Vagina (tissue), 2 donors: ENCODE measurements at regions not wholly inside any gene's neighbourhood (a gene's known extent, or its start where the extent isn't known, plus 50 kb on each side); places are given as distances from the start of the nearest gene placed in this dataset.

Experiments
- DNase-seq, 2 donors: peaks; one replicate each; pipeline ENCODE4 v3.0.0-alpha.2; 2017; ENCODE audit errors: extremely low spot score in 2 of 2
- H3K27ac ChIP-seq: fragments of 200-600 bp; sonication (generic); one replicate; pipeline ENCODE4 v1.5.1; 2019
- H3K27me3 ChIP-seq: fragments of 200-600 bp; sonication (generic); one replicate; pipeline ENCODE4 v1.5.1; 2019
- H3K36me3 ChIP-seq, 2 donors: fragments of 200-600 bp; sonication (generic); one replicate each; pipeline ENCODE4 v1.5.1; 2017 to 2019
- H3K4me1 ChIP-seq: fragments of 200-600 bp; sonication (generic); one replicate; pipeline ENCODE4 v1.5.1; 2019
- H3K4me3 ChIP-seq, 2 donors: fragments of 200-600 bp; sonication (generic); 1 replicate in 1 of 2; 2 replicates in 1 of 2; pipeline ENCODE4 v1.5.1; 2016 to 2019
- H3K9me3 ChIP-seq: fragments of 200-600 bp; sonication (generic); one replicate; pipeline ENCODE4 v1.5.1; 2019
- CTCF ChIP-seq, 3 experiments: fragments of 450-650 bp in 2 of 3; fragments of 200-600 bp in 1 of 3; sonication (generic) in 1 of 3; IDR thresholded peaks; one replicate each; pipeline ENCODE4 v1.5.1; 2017 to 2019; ENCODE audit warnings: antibody characterized with exemption in 3 of 3, mild to moderate bottlenecking in 2 of 3, moderate library complexity in 2 of 3
- POLR2A ChIP-seq, 2 donors: fragments of 450-650 bp; IDR thresholded peaks; one replicate each; pipeline ENCODE4 v1.6.1; 2017; ENCODE audit warnings: antibody characterized with exemption in 2 of 2, mild to moderate bottlenecking in 2 of 2, moderate library complexity in 2 of 2
- POLR2AphosphoS5 ChIP-seq, 2 donors: sonication (generic); formaldehyde crosslinking; IDR thresholded peaks; one replicate each; pipeline ENCODE4 v1.9.0; 2017; ENCODE audit warnings: antibody characterized with exemption in 2 of 2, mild to moderate bottlenecking in 2 of 2, low read depth in 1 of 2; ENCODE audit not compliant: insufficient read depth in 1 of 2
- intact Hi-C: fragments of 100-400 bp; cut with DNase I; formaldehyde crosslinking; loops from one replicate; pipeline ENCODE4 v1.15.1; 2023

- no peak for DNase-seq
- intact Hi-C loops, result no loop called here
- no peaks in the 10 kb centered on the region for H3K9me3 ChIP-seq
- no peak for TF ChIP-seq POLR2A (IDR thresholded peaks at IDR 0.05)
- no peak for TF ChIP-seq POLR2AphosphoS5 (IDR thresholded peaks at IDR 0.05; ENCODE audit: insufficient read depth in 1 of 2, low read depth in 1 of 2)
- no peak for TF ChIP-seq CTCF (IDR thresholded peaks at IDR 0.05)
- H3K27ac ChIP-seq, result no peak overlapping the region
- peaks cover 0 to 2% of the 10 kb centered on the region in 2 donors for H3K36me3 ChIP-seq
- no peaks in the 10 kb centered on the region for H3K4me1 ChIP-seq
- no peaks in the 10 kb centered on the region for H3K27me3 ChIP-seq
- no peak overlapping the region for H3K4me3 ChIP-seq
Measured at GRCh38 chr14:35196571-35196970, 74.2 kb downstream of the PRORP start.

- no peaks in the 10 kb centered on the region for H3K4me1 ChIP-seq
- H3K9me3 ChIP-seq, result no peaks in the 10 kb centered on the region
- no peak for TF ChIP-seq POLR2AphosphoS5 (IDR thresholded peaks at IDR 0.05; ENCODE audit: insufficient read depth in 1 of 2, low read depth in 1 of 2)
- no peaks in the 10 kb centered on the region for H3K27me3 ChIP-seq
- no peak for DNase-seq
- H3K27ac ChIP-seq, result no peak overlapping the region
- intact Hi-C loops, result no loop called here
- no peak overlapping the region for H3K4me3 ChIP-seq
- H3K36me3 ChIP-seq, result no peaks in the 10 kb centered on the region
Measured at GRCh38 chr14:35197015-35197414, 74.7 kb downstream of the PRORP start.

GRCh38 chr14:35201066-35201465 is 78.7 kb downstream of the PRORP start:
- no peaks in the 10 kb centered on the region for H3K36me3 ChIP-seq
- intact Hi-C loops, result no loop called here

GRCh38 chr14:35202195-35202594 is 79.8 kb downstream of the PRORP start:
- intact Hi-C loops, result no loop called here
- H3K27ac ChIP-seq, result no peak overlapping the region
- no peaks in the 10 kb centered on the region for H3K4me1 ChIP-seq
- H3K9me3 ChIP-seq, result no peaks in the 10 kb centered on the region
- no peak for DNase-seq
- no peaks in the 10 kb centered on the region for H3K27me3 ChIP-seq
- no peak for TF ChIP-seq CTCF (IDR thresholded peaks at IDR 0.05)
- no peak for TF ChIP-seq POLR2AphosphoS5 (IDR thresholded peaks at IDR 0.05; ENCODE audit: insufficient read depth in 1 of 2, low read depth in 1 of 2)
- TF ChIP-seq POLR2A (IDR thresholded peaks at IDR 0.05), result no peak
- no peaks in the 10 kb centered on the region for H3K36me3 ChIP-seq
- no peak overlapping the region for H3K4me3 ChIP-seq

More at GRCh38 chr14:35201066-35201465, 78.7 kb downstream of the PRORP start:
- no peaks in the 10 kb centered on the region for H3K4me1 ChIP-seq
- TF ChIP-seq POLR2AphosphoS5 (IDR thresholded peaks at IDR 0.05; ENCODE audit: insufficient read depth in 1 of 2, low read depth in 1 of 2), result no peak
- TF ChIP-seq CTCF (IDR thresholded peaks at IDR 0.05), result no peak
- DNase-seq, result no peak
- H3K27ac ChIP-seq, result no peak overlapping the region
- no peaks in the 10 kb centered on the region for H3K9me3 ChIP-seq
- no peak overlapping the region for H3K4me3 ChIP-seq
- H3K27me3 ChIP-seq, result no peaks in the 10 kb centered on the region

- Histone ChIP-seq H3K36me3 (no peaks in the 10 kb centered on the region), H3K4me3 (no peak overlapping the region), H3K27ac (no peak overlapping the region), H3K27me3 (no peaks in the 10 kb centered on the region), H3K9me3 (no peaks in the 10 kb centered on the region), H3K4me1 (no peaks in the 10 kb centered on the region)
- TF ChIP-seq POLR2A (IDR thresholded peaks at IDR 0.05) (no peak), CTCF (IDR thresholded peaks at IDR 0.05) (no peak), POLR2AphosphoS5 (IDR thresholded peaks at IDR 0.05; ENCODE audit: insufficient read depth in 1 of 2, low read depth in 1 of 2) (no peak)
- DNase-seq, result no peak
- intact Hi-C loops, result no loop called here
Measured at GRCh38 chr14:35205737-35206136, 83.4 kb downstream of the PRORP start.

- no peaks in the 10 kb centered on the region for H3K27me3 ChIP-seq
- intact Hi-C loops, result no loop called here
- H3K36me3 ChIP-seq, result peaks cover 0 to 4% of the 10 kb centered on the region in 2 donors
- H3K4me1 ChIP-seq, result peaks cover 16% of the 10 kb centered on the region
- TF ChIP-seq POLR2A (IDR thresholded peaks at IDR 0.05) (no peak), CTCF (IDR thresholded peaks at IDR 0.05) (no peak), POLR2AphosphoS5 (IDR thresholded peaks at IDR 0.05; ENCODE audit: insufficient read depth in 1 of 2, low read depth in 1 of 2) (no peak)
- H3K9me3 ChIP-seq, result no peaks in the 10 kb centered on the region
- no peak overlapping the region for H3K27ac ChIP-seq
- DNase-seq, result no peak
- no peak overlapping the region for H3K4me3 ChIP-seq
Measured at GRCh38 chr14:35211067-35211466, 81.1 kb upstream of the PSMA6 start.
